Prostate gland (tissue), 2 donors: ENCODE measurements at regions not wholly inside any gene's neighbourhood (a gene's known extent, or its start where the extent isn't known, plus 50 kb on each side); places are given as distances from the start of the nearest gene placed in this dataset.

Experiments used
- POLR2AphosphoS5 ChIP-seq: sonication (generic); formaldehyde crosslinking; IDR thresholded peaks from one replicate; pipeline ENCODE4 v1.6.1; 2017; ENCODE audit warnings: antibody characterized with exemption
- TF ChIP-seq, protein P1 (sequence below), 4 experiments: fragments of 200-600 bp in 2 of 4; fragments of 450-650 bp in 2 of 4; sonication (generic) in 2 of 4; IDR thresholded peaks; 1 replicate in 3 of 4; 2 replicates in 1 of 4; pipeline ENCODE4 v1.5.1; 2016 to 2019; ENCODE audit warnings: antibody characterized with exemption in 4 of 4, mild to moderate bottlenecking in 2 of 4, moderate library complexity in 2 of 4

GRCh38 chr9:117784996-117785395, 80.8 kb downstream of the TLR4 start:
- TF ChIP-seq, protein P1, sequence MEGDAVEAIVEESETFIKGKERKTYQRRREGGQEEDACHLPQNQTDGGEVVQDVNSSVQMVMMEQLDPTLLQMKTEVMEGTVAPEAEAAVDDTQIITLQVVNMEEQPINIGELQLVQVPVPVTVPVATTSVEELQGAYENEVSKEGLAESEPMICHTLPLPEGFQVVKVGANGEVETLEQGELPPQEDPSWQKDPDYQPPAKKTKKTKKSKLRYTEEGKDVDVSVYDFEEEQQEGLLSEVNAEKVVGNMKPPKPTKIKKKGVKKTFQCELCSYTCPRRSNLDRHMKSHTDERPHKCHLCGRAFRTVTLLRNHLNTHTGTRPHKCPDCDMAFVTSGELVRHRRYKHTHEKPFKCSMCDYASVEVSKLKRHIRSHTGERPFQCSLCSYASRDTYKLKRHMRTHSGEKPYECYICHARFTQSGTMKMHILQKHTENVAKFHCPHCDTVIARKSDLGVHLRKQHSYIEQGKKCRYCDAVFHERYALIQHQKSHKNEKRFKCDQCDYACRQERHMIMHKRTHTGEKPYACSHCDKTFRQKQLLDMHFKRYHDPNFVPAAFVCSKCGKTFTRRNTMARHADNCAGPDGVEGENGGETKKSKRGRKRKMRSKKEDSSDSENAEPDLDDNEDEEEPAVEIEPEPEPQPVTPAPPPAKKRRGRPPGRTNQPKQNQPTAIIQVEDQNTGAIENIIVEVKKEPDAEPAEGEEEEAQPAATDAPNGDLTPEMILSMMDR (IDR thresholded peaks at IDR 0.05) = no peak
- no peak for TF ChIP-seq POLR2AphosphoS5
